ENCODE measurements at regions not wholly inside any gene's neighbourhood (a gene's known extent, or its start where the extent isn't known, plus 50 kb on each side); places are given as distances from the start of the nearest gene placed in this dataset.
A peak's percentile ranks its signal among the peaks of the same experiment; 100 is the strongest.

GRCh38 chr3:168570404-168571155, 474.9 kb upstream of the GOLIM4 start:
- no peak for DNase-seq

DNA sequence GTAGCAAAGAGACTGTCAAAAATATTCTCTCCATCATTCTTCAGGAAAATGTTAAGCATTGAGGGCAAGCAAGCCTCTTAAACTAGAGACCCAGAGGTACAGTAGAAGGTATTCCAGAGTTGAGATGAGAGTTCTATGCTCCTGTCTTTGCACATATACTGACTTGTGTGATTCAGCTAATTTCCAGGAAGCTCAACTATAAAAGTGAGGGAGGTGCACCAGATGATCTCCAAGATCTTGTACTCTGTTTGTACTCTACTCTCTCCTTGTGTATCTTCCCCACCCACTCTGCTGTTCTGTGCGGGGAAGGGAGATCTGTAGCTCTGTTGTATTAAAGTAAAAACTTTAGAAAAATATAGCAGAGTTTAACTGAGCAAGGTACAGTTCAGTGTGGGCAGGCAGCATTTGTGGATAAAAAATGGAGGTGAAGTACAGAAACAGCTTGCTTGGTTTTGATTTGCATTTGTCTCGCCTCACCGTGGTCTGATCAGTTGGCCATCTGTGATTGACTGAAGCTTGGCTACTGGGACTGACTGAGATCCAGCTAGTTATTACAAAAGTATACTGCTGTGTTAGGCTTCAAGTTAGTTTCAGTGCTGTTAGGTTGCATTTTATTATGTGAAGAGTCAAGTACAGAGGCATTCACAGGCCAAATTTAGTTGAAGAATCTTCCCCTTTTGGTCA, 463.1 kb upstream of the GOLIM4 start:
- no peak for DNase-seq

DNA sequence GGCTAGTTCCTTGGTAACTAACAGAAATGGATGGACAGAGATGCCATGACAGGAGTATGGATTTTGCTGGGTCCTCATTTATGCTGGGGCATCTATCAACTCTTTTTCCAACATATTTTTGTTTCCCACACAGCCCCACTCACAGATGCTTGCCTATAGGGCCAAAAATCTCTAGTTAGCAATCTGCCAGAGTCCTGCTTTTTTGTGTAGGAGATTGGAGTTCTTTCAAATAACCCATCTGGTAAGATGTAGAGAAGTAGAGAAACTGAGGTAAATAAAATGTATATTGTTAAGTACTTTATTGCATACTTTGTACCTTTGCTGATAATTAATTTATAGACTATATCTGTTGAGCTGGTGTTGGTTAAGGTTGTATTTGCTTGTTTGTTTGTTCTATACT, 456.5 kb upstream of the GOLIM4 start:
- DNase-seq, result no peak

- DNase-seq, result no peak
Measured at GRCh38 chr3:168548719-168549118, 453.0 kb upstream of the GOLIM4 start.

DNA sequence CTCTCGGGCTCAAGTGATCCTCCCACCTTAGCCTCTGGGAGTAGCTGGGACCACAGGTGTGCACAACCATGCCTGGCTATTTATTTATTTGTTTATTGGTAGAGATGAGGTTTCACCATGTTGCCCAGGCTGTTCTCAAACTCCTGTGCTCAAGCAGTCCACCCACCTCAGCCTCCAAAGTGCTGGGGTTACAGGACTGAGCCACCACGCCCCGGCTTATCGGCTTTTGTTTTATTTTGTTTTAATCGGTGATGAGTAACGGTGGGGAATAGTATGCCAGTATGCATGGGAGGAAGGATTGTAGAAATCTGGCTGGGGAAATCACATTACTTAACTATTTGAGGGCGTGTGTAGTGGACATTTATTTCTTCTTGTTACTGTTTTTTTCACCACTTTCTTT, 451.0 kb upstream of the GOLIM4 start:
- no peak for DNase-seq

DNA sequence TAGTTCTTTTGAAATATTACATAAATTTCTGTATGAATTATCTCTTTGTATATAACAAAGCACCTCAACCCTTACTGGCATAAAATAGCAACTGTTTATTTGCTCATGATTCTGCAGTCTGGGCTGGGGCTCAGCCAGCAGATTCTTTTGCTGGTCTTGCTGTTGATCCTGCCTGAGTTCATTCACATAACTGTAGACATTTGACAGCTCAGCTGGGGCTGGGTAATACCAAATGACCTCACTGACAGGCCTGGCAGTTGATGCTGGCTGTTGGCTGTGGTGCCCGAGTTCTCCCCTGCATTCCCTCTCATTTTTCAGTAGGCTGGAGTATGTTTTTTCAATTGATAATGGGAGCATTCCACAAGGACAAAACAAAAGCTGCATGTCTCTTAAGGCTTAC, 449.9 kb upstream of the GOLIM4 start:
- DNase-seq, result no peak

GRCh38 chr3:168544097-168544957, 448.6 kb upstream of the GOLIM4 start:
- no peak for DNase-seq

GRCh38 chr3:168540726-168541125, 445.0 kb upstream of the GOLIM4 start:
- DNase-seq, result no peak

- no peak for DNase-seq
Measured at GRCh38 chr3:168539909-168540308, 444.2 kb upstream of the GOLIM4 start.

- DNase-seq, result no peak
Measured at GRCh38 chr3:168534761-168535160, 439.0 kb upstream of the GOLIM4 start.

- no peak for DNase-seq
Measured at GRCh38 chr3:168533600-168533999, 437.9 kb upstream of the GOLIM4 start.

DNA sequence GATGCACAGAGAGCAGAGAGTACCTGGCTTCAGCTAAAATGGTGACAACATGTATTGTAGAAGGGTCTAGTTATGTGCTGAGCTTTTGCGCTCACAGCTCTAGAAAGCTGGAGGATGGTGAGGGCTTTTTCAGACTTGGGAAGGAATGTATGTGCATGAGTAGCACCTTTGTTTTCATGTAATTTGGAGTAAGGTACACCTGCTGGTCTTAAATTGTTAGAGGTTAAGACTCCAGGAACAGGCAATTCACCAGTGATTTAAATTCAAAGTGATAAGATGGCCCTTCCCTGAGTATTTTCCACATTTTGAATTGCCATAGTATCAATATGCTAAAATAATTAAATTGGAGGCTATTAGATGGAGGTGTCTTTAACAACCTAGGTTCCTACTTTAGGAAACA, 436.4 kb upstream of the GOLIM4 start:
- no peak for DNase-seq

- DNase-seq, result peak in 1 of 2 experiments; percentile 21
Measured at GRCh38 chr3:168531116-168531515, 435.4 kb upstream of the GOLIM4 start.

- DNase-seq, result no peak
Measured at GRCh38 chr3:168524129-168524528, 428.4 kb upstream of the GOLIM4 start.

- DNase-seq, result peak in 1 of 2 experiments; percentile 13
Measured at GRCh38 chr3:168517249-168518071, 421.7 kb upstream of the GOLIM4 start.

GRCh38 chr3:168514252-168514651, 418.5 kb upstream of the GOLIM4 start:
- no peak for DNase-seq

DNA sequence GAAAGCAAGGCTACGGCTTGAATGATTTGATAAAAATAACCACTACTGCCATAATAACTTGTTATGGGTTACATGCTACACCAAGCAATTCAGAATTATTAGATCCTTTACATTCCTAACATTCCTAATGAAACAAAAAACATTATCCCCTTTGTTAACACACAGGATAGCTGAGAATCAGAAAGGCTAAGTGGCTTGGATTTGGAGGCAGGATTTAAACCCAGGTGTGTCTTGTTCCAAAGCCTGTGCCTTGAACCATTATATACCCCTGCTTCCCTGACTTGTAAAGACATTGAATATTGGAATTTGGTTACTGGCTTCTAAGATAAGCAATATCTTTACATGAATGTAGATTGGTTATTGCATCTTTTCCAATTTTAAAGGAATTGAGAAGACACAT, 417.1 kb upstream of the GOLIM4 start:
- DNase-seq, result no peak

DNA sequence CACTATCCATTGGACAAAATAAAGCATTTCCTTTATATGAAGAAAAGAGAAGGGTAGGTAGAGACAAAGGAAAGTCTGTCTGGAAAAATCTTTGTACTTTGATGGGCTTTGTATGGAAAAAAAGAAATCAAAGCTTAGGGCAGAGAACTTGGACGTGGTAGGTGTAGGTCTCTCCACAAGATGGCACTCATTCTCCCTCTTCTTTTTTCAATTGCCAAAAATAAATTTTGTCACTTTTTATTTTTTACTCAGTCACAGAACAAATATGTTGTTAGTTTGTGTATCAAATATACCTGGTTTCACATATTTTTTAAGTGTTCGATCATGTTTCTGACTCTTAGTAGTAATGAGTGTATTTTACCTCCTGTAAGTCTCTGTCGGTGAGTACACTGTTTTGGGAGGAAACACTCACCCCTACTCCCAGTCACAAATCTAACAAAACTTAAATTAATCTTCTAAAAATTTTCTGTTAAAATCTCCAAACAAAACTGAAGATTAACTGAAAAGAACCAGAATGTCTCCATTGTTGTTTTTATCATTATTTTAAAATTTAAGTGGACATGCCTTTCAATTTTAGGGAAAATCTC, 415.8 kb upstream of the GOLIM4 start:
- DNase-seq, result no peak

DNA sequence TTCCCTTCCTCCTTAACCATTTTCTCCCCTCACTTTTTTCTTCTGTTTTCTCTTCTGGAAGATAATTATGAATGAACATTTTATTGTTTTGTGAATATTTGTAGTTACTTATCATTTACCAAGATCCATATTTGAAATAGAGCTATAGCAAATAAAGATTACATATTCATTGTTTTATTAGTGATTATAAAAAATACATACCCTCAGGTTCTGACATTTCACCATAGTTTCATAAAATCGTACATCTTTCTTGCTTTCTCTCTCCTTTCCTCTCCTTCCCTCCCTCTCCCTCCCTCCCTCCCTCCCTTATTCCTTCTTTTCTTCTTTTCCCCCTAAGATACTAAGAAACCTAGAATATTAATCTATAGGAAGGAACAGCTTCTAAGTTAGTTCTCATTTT, 410.9 kb upstream of the GOLIM4 start:
- no peak for DNase-seq

DNA sequence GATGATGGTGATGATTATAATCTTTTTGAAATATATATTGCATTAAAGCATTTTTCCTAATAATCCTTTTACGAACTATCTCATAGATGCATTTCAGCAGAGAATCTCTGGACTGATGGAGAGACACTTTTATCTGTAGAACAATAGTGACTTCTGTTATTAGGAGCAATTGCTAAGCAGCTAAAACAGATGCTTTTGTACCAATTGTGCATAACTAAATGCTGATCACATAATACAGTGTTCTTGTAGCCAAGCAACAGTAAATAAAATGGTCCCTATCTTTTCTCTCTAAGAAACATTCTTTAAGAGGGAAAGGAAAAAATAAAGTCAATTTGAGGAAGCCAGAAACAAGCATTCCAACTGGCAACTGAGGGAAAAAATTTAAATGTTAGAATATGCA, 405.8 kb upstream of the GOLIM4 start:
- DNase-seq, result no peak

DNA sequence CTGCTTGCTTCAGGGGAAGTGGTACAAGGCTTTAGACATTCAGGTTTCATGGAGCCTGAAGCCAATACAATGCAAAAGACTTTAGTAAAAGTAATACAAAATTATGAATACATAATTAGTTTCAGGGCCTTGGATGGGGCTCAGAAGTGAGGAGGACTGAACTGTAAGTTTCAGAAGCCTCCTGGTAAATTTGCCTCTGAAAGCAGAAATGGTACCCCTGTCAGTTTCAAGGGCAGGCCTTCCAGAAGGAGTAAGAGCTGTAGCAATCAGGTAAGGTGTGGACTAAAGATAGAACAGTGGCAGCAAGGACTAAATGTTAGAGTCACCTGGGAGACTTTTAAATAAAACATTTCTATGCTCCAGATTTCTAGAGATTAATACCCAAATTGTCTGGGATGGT, 402.5 kb upstream of the GOLIM4 start:
- no peak for DNase-seq

DNA sequence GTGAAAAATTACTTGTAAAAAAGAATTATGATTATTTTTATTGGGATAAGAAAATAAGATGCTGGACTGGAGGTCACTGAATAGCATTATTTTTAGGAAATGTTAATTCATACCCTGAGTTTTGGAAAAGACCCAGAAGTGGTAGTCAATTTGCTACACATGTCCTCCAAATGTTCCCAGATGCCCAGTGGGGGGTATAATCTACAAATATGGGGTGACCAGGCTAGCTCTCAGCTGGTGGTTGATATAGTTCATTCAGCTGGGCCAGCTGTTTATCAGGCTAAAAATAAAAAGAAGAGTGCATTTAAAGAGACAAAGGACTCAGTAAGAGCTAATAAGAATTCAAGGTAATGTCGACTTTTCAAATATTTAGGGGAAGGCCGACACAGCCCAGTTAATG, 402.0 kb upstream of the GOLIM4 start:
- DNase-seq, result no peak
